ENCODE measurements at regions not wholly inside any gene's neighbourhood (a gene's known extent, or its start where the extent isn't known, plus 50 kb on each side); places are given as distances from the start of the nearest gene placed in this dataset.

GRCh38 chr2:164285576-164285975, 335.7 kb downstream of the GRB14 start:
- no peak for TF ChIP-seq JUND (IDR thresholded peaks at IDR 0.05; ENCODE audit: low read depth)
- in situ Hi-C loops (cut with HindIII; ENCODE audit: low pct_unique_long_range_greater_than_20kb, low sequenced_read_pairs) = no loop called here
- no peak for DNase-seq (ENCODE audit: low read depth in 1 of 2, low spot score in 1 of 2)

GRCh38 chr2:164281896-164282295, 339.4 kb downstream of the GRB14 start:
- no peak for TF ChIP-seq JUND (IDR thresholded peaks at IDR 0.05; ENCODE audit: low read depth)
- DNase-seq (ENCODE audit: low read depth in 1 of 2, low spot score in 1 of 2) = no peak
- in situ Hi-C loops (cut with HindIII; ENCODE audit: low pct_unique_long_range_greater_than_20kb, low sequenced_read_pairs) = no loop called here

- no peak for TF ChIP-seq JUND (IDR thresholded peaks at IDR 0.05; ENCODE audit: low read depth)
- in situ Hi-C loops (cut with HindIII; ENCODE audit: low pct_unique_long_range_greater_than_20kb, low sequenced_read_pairs) = no loop called here
- no peak for DNase-seq (ENCODE audit: low read depth in 1 of 2, low spot score in 1 of 2)
Observed at GRCh38 chr2:164275659-164276058, 345.6 kb downstream of the GRB14 start.

- in situ Hi-C loops (cut with HindIII; ENCODE audit: low pct_unique_long_range_greater_than_20kb, low sequenced_read_pairs) = no loop called here
- TF ChIP-seq JUND (IDR thresholded peaks at IDR 0.05; ENCODE audit: low read depth) = no peak
- DNase-seq (ENCODE audit: low read depth in 1 of 2, low spot score in 1 of 2) = no peak
Observed at GRCh38 chr2:164260506-164260905, 360.8 kb downstream of the GRB14 start.

GRCh38 chr2:164257742-164258141, 363.5 kb downstream of the GRB14 start:
- in situ Hi-C loops (cut with HindIII; ENCODE audit: low pct_unique_long_range_greater_than_20kb, low sequenced_read_pairs) = no loop called here
- no peak for TF ChIP-seq JUND (IDR thresholded peaks at IDR 0.05; ENCODE audit: low read depth)
- no peak for DNase-seq (ENCODE audit: low read depth in 1 of 2, low spot score in 1 of 2)

- no peak for DNase-seq (ENCODE audit: low read depth in 1 of 2, low spot score in 1 of 2)
- in situ Hi-C loops (cut with HindIII; ENCODE audit: low pct_unique_long_range_greater_than_20kb, low sequenced_read_pairs) = no loop called here
- no peak for TF ChIP-seq JUND (IDR thresholded peaks at IDR 0.05; ENCODE audit: low read depth)
Observed at GRCh38 chr2:164252568-164253287, 368.6 kb downstream of the GRB14 start.

GRCh38 chr2:164243315-164243714, 378.0 kb downstream of the GRB14 start:
- in situ Hi-C loops (cut with HindIII; ENCODE audit: low pct_unique_long_range_greater_than_20kb, low sequenced_read_pairs) = no loop called here
- no peak for TF ChIP-seq JUND (IDR thresholded peaks at IDR 0.05; ENCODE audit: low read depth)
- no peak for DNase-seq (ENCODE audit: low read depth in 1 of 2, low spot score in 1 of 2)

- DNase-seq (ENCODE audit: low read depth in 1 of 2, low spot score in 1 of 2) = no peak
- no peak for TF ChIP-seq JUND (IDR thresholded peaks at IDR 0.05; ENCODE audit: low read depth)
- in situ Hi-C loops (cut with HindIII; ENCODE audit: low pct_unique_long_range_greater_than_20kb, low sequenced_read_pairs) = no loop called here
Observed at GRCh38 chr2:164242409-164242808, 378.9 kb downstream of the GRB14 start.

GRCh38 chr2:164234074-164234473, 387.2 kb downstream of the GRB14 start:
- in situ Hi-C loops (cut with HindIII; ENCODE audit: low pct_unique_long_range_greater_than_20kb, low sequenced_read_pairs) = no loop called here

GRCh38 chr2:164224007-164224406, 397.3 kb downstream of the GRB14 start:
- TF ChIP-seq JUND (IDR thresholded peaks at IDR 0.05; ENCODE audit: low read depth) = no peak
- DNase-seq (ENCODE audit: low read depth in 1 of 2, low spot score in 1 of 2) = no peak
- in situ Hi-C loops (cut with HindIII; ENCODE audit: low pct_unique_long_range_greater_than_20kb, low sequenced_read_pairs) = no loop called here

More at GRCh38 chr2:164234074-164234473, 387.2 kb downstream of the GRB14 start:
- no peak for TF ChIP-seq JUND (IDR thresholded peaks at IDR 0.05; ENCODE audit: low read depth)
- no peak for DNase-seq (ENCODE audit: low read depth in 1 of 2, low spot score in 1 of 2)

GRCh38 chr2:164221473-164221872, 399.8 kb downstream of the GRB14 start:
- no peak for DNase-seq (ENCODE audit: low read depth in 1 of 2, low spot score in 1 of 2)
- no peak for TF ChIP-seq JUND (IDR thresholded peaks at IDR 0.05; ENCODE audit: low read depth)
- in situ Hi-C loops (cut with HindIII; ENCODE audit: low pct_unique_long_range_greater_than_20kb, low sequenced_read_pairs) = no loop called here

- no peak for DNase-seq (ENCODE audit: low read depth in 1 of 2, low spot score in 1 of 2)
- TF ChIP-seq JUND (IDR thresholded peaks at IDR 0.05; ENCODE audit: low read depth) = no peak
- in situ Hi-C loops (cut with HindIII; ENCODE audit: low pct_unique_long_range_greater_than_20kb, low sequenced_read_pairs) = no loop called here
Observed at GRCh38 chr2:164220265-164220664, 401.0 kb downstream of the GRB14 start.

- in situ Hi-C loops (cut with HindIII; ENCODE audit: low pct_unique_long_range_greater_than_20kb, low sequenced_read_pairs) = no loop called here
- no peak for TF ChIP-seq JUND (IDR thresholded peaks at IDR 0.05; ENCODE audit: low read depth)
- DNase-seq (ENCODE audit: low read depth in 1 of 2, low spot score in 1 of 2) = no peak
Observed at GRCh38 chr2:164213916-164214315, 407.4 kb downstream of the GRB14 start.

GRCh38 chr2:164205347-164205746, 415.9 kb downstream of the GRB14 start:
- DNase-seq (ENCODE audit: low read depth in 1 of 2, low spot score in 1 of 2) = peak in 1 of 2 experiments; percentile 73
- in situ Hi-C loops (cut with HindIII; ENCODE audit: low pct_unique_long_range_greater_than_20kb, low sequenced_read_pairs) = no loop called here
- no peak for TF ChIP-seq JUND (IDR thresholded peaks at IDR 0.05; ENCODE audit: low read depth)

All from T47D (cell line).